ENCODE measurements at regions not wholly inside any gene's neighbourhood (a gene's known extent, or its start where the extent isn't known, plus 50 kb on each side); places are given as distances from the start of the nearest gene placed in this dataset.
"Not testable (repeated sequence)": the region's sequence is repeated elsewhere in the genome, so short reads cannot be mapped to it uniquely, and the experiment has no call there.

- no peak for ATAC-seq
- Mint-ChIP-seq H3K4me3 (no peak overlapping the region), H3K36me3 (ENCODE audit: low read depth) (no peaks in the 10 kb centered on the region), H3K4me1 (peaks cover 2% of the 10 kb centered on the region), H3K9me3 (no peaks in the 10 kb centered on the region), H3K27ac (no peak overlapping the region), H3K27me3 (no peaks in the 10 kb centered on the region)
- no peak for DNase-seq
Measured at GRCh38 chr6:131336596-131336995, 201.3 kb downstream of the AKAP7 start.

GRCh38 chr6:131346896-131347295 is 211.6 kb downstream of the AKAP7 start:
- not testable (repeated sequence) for H3K9me3 Mint-ChIP-seq; H3K4me1 Mint-ChIP-seq; H3K27me3 Mint-ChIP-seq; DNase-seq; ATAC-seq; H3K27ac Mint-ChIP-seq; H3K36me3 Mint-ChIP-seq (ENCODE audit: low read depth); H3K4me3 Mint-ChIP-seq

- Mint-ChIP-seq H3K36me3 (ENCODE audit: low read depth) (no peaks in the 10 kb centered on the region), H3K9me3 (no peaks in the 10 kb centered on the region), H3K27me3 (no peaks in the 10 kb centered on the region), H3K4me1 (peaks cover 9% of the 10 kb centered on the region), H3K4me3 (no peak overlapping the region), H3K27ac (no peak overlapping the region)
- ATAC-seq (no peak), DNase-seq (no peak)
Measured at GRCh38 chr6:131348572-131348971, 213.3 kb downstream of the AKAP7 start.

GRCh38 chr6:131349199-131349598 is 213.9 kb downstream of the AKAP7 start:
- DNase-seq, result no peak
- H3K9me3 Mint-ChIP-seq, result no peaks in the 10 kb centered on the region
- H3K27ac Mint-ChIP-seq, result no peak overlapping the region
- ATAC-seq, result no peak
- no peaks in the 10 kb centered on the region for H3K27me3 Mint-ChIP-seq
- H3K4me3 Mint-ChIP-seq, result no peak overlapping the region
- no peaks in the 10 kb centered on the region for H3K36me3 Mint-ChIP-seq (ENCODE audit: low read depth)
- peaks cover 9% of the 10 kb centered on the region for H3K4me1 Mint-ChIP-seq

- Mint-ChIP-seq H3K9me3 (no peaks in the 10 kb centered on the region), H3K27ac (no peak overlapping the region), H3K4me3 (no peak overlapping the region), H3K4me1 (peaks cover 9% of the 10 kb centered on the region), H3K36me3 (ENCODE audit: low read depth) (no peaks in the 10 kb centered on the region), H3K27me3 (no peaks in the 10 kb centered on the region)
- ATAC-seq (no peak), DNase-seq (no peak)
Measured at GRCh38 chr6:131353106-131353505, 217.8 kb downstream of the AKAP7 start.

GRCh38 chr6:131353876-131354275 is 218.6 kb downstream of the AKAP7 start:
- no peak for DNase-seq
- ATAC-seq, result no peak
- Mint-ChIP-seq H3K27me3 (no peaks in the 10 kb centered on the region), H3K4me3 (no peak overlapping the region), H3K27ac (no peak overlapping the region), H3K9me3 (no peaks in the 10 kb centered on the region), H3K4me1 (peaks cover 4% of the 10 kb centered on the region), H3K36me3 (ENCODE audit: low read depth) (no peaks in the 10 kb centered on the region)

GRCh38 chr6:131354356-131354755 is 218.7 kb upstream of the ARG1 start:
- DNase-seq (no peak), ATAC-seq (no peak)
- H3K27me3 Mint-ChIP-seq, result no peaks in the 10 kb centered on the region
- H3K36me3 Mint-ChIP-seq (ENCODE audit: low read depth), result no peaks in the 10 kb centered on the region
- H3K27ac Mint-ChIP-seq, result no peak overlapping the region
- no peak overlapping the region for H3K4me3 Mint-ChIP-seq
- H3K9me3 Mint-ChIP-seq, result no peaks in the 10 kb centered on the region
- H3K4me1 Mint-ChIP-seq, result no peaks in the 10 kb centered on the region

GRCh38 chr6:131356161-131356560 is 216.9 kb upstream of the ARG1 start:
- no peaks in the 10 kb centered on the region for H3K27me3 Mint-ChIP-seq
- H3K4me3 Mint-ChIP-seq, result no peak overlapping the region
- ATAC-seq, result no peak
- H3K4me1 Mint-ChIP-seq, result peaks cover 2% of the 10 kb centered on the region
- H3K36me3 Mint-ChIP-seq (ENCODE audit: low read depth), result peaks cover 7% of the 10 kb centered on the region
- no peak overlapping the region for H3K27ac Mint-ChIP-seq
- no peaks in the 10 kb centered on the region for H3K9me3 Mint-ChIP-seq
- DNase-seq, result no peak

- H3K4me3 Mint-ChIP-seq, result no peak overlapping the region
- peaks cover 2% of the 10 kb centered on the region for H3K4me1 Mint-ChIP-seq
- H3K27ac Mint-ChIP-seq, result no peak overlapping the region
Measured at GRCh38 chr6:131357501-131357900, 215.5 kb upstream of the ARG1 start.

GRCh38 chr6:131362070-131362469 is 211.0 kb upstream of the ARG1 start:
- peaks cover 7% of the 10 kb centered on the region for H3K36me3 Mint-ChIP-seq (ENCODE audit: low read depth)

More at GRCh38 chr6:131357501-131357900, 215.5 kb upstream of the ARG1 start:
- DNase-seq (no peak), ATAC-seq (no peak)
- Mint-ChIP-seq H3K27me3 (no peaks in the 10 kb centered on the region), H3K36me3 (ENCODE audit: low read depth) (peaks cover 7% of the 10 kb centered on the region), H3K9me3 (no peaks in the 10 kb centered on the region)

GRCh38 chr6:131362696-131363095 is 210.3 kb upstream of the ARG1 start:
- Mint-ChIP-seq H3K36me3 (ENCODE audit: low read depth) (peaks cover 7% of the 10 kb centered on the region), H3K27me3 (no peaks in the 10 kb centered on the region), H3K4me3 (no peak overlapping the region), H3K27ac (no peak overlapping the region), H3K9me3 (no peaks in the 10 kb centered on the region), H3K4me1 (peaks cover 18% of the 10 kb centered on the region)
- DNase-seq, result no peak
- ATAC-seq, result no peak

More at GRCh38 chr6:131362070-131362469, 211.0 kb upstream of the ARG1 start:
- Mint-ChIP-seq H3K4me1 (peaks cover 18% of the 10 kb centered on the region), H3K4me3 (no peak overlapping the region), H3K27ac (no peak overlapping the region), H3K9me3 (no peaks in the 10 kb centered on the region), H3K27me3 (no peaks in the 10 kb centered on the region)
- no peak for DNase-seq
- no peak for ATAC-seq

GRCh38 chr6:131363947-131364834 is 208.8 kb upstream of the ARG1 start:
- Mint-ChIP-seq H3K9me3 (no peaks in the 10 kb centered on the region), H3K27ac (no peak overlapping the region), H3K4me1 (peaks cover 30% of the 10 kb centered on the region), H3K27me3 (no peaks in the 10 kb centered on the region), H3K36me3 (ENCODE audit: low read depth) (peaks cover 7% of the 10 kb centered on the region), H3K4me3 (no peak overlapping the region)
- no peak for DNase-seq
- ATAC-seq, result no peak

- ATAC-seq (no peak), DNase-seq (no peak)
- peaks cover 30% of the 10 kb centered on the region for H3K4me1 Mint-ChIP-seq
- H3K4me3 Mint-ChIP-seq, result no peak overlapping the region
- no peak overlapping the region for H3K27ac Mint-ChIP-seq
- H3K27me3 Mint-ChIP-seq, result no peaks in the 10 kb centered on the region
- peaks cover 4% of the 10 kb centered on the region for H3K9me3 Mint-ChIP-seq
- no peaks in the 10 kb centered on the region for H3K36me3 Mint-ChIP-seq (ENCODE audit: low read depth)
Measured at GRCh38 chr6:131366223-131366622, 206.8 kb upstream of the ARG1 start.

GRCh38 chr6:131367206-131367873 is 205.7 kb upstream of the ARG1 start:
- ATAC-seq (no peak), DNase-seq (no peak)
- Mint-ChIP-seq H3K27me3 (no peaks in the 10 kb centered on the region), H3K4me1 (peaks cover 30% of the 10 kb centered on the region), H3K36me3 (ENCODE audit: low read depth) (no peaks in the 10 kb centered on the region), H3K27ac (no peak overlapping the region), H3K9me3 (peaks cover 8% of the 10 kb centered on the region), H3K4me3 (no peak overlapping the region)

GRCh38 chr6:131368198-131368911 is 204.7 kb upstream of the ARG1 start:
- H3K9me3 Mint-ChIP-seq, result peaks cover 8% of the 10 kb centered on the region
- no peak for ATAC-seq
- H3K27ac Mint-ChIP-seq, result no peak overlapping the region
- DNase-seq, result no peak
- no peaks in the 10 kb centered on the region for H3K36me3 Mint-ChIP-seq (ENCODE audit: low read depth)
- no peak overlapping the region for H3K4me3 Mint-ChIP-seq
- H3K4me1 Mint-ChIP-seq, result peaks cover 30% of the 10 kb centered on the region
- H3K27me3 Mint-ChIP-seq, result no peaks in the 10 kb centered on the region
